HG03342 (cell line): ENCODE measurements at regions not wholly inside any gene's neighbourhood (a gene's known extent, or its start where the extent isn't known, plus 50 kb on each side); places are given as distances from the start of the nearest gene placed in this dataset.

Experiments used
- ATAC-seq: cut with Tn5 transposase; IDR thresholded peaks from one replicate; pipeline ENCODE4 v1.9.1; 2021; ENCODE audit warnings: mild to moderate bottlenecking, moderate library complexity; ENCODE audit not compliant: unreplicated experiment

GRCh38 chr7:117972606-117973005 lies 99.4 kb upstream of the CTTNBP2 start:
- ATAC-seq: no peak

DNA sequence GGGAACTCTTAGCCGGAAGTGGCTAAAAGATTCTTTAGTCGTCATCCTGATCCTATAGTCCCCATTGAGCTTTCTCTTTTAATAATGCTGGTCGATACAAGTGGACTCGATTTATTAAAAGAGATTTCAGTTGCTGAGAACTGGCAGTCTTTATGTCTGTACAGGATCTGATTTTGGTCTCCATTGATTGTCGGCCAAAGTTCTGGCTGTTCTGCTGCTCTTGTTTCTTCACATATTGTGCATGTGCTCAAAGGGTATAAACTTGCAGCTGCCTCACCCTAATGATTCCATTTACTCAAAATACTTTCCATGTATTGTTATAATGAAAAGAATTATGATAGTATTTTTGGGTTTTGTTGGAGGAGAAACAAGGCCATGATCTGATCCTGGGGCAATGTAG lies 100.7 kb upstream of the CTTNBP2 start:
- ATAC-seq: no peak

DNA sequence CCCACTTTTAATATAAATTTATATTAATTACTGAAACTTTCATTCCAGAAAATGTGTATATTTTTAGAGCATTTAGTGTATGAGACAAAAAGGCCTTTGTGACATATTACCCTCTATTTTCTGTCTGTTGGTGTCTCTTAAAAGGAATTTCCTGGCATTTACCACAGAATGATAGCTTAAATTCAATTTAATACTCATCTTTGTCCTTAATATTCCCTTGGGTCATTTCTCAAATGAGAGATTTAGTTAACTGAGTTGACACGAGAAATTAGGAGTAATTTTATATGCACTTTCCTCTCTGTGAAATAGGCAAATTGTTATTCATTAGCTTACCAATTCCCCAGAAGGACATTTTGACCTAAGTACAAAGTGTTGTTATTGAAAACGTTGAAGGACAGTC lies 101.7 kb upstream of the CTTNBP2 start:
- ATAC-seq: no peak

GRCh38 chr7:117975476-117975875 lies 102.2 kb upstream of the CTTNBP2 start:
- no peak for ATAC-seq

DNA sequence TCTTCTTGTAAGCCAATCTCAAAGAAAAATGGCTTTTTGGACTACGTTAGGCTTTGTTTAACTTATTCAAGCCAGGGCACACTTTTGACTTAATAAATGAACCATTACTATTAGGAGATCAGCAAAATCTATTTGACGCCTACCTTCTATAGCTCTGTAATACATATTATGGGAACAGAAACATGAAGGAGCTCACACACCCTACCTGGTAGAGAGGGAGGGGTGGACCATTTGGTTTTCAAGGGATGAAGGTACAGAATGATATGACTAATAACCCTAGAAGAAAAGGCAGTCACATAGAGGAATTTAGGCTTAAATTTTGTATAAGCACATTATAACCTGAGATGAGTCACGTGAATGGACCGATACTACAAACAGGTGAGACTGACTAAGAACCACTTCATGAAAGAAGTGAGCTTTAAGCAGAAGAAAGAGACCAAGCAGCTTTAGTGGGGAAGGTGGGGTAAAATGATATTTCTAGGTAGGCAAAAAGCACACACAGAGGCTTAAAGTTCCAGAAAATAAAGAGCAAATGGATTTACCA lies 106.8 kb upstream of the CTTNBP2 start:
- ATAC-seq: no peak

GRCh38 chr7:117982071-117983055 lies 109.1 kb upstream of the CTTNBP2 start:
- no peak for ATAC-seq

GRCh38 chr7:117986645-117987269 lies 113.5 kb upstream of the CTTNBP2 start:
- no peak for ATAC-seq

DNA sequence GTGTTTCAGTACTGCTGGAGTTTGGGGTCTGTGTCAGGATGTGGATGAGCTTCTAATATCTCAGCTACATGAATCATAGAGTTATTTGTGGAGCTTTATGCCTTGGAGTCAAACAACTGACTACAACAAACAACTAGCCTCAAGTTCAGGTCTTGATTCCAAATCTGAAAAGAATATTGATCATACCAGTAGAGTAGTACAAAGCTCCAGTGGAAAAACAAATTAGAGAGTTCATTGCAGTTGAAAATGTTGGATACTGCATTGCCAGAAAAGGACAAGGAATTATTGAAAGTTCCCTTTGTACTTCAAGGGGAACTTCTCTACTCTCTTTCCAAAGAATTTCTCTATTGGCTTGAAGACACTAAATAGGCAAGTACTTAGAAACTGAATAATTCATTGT lies 117.6 kb upstream of the CTTNBP2 start:
- ATAC-seq: no peak

GRCh38 chr7:117992635-117993376 lies 119.6 kb upstream of the CTTNBP2 start:
- ATAC-seq: no peak

- peak; percentile 99 for ATAC-seq
Measured at GRCh38 chr7:117993377-117994003, 120.2 kb upstream of the CTTNBP2 start.

GRCh38 chr7:117995850-117996650 lies 122.8 kb upstream of the CTTNBP2 start:
- ATAC-seq: no peak

DNA sequence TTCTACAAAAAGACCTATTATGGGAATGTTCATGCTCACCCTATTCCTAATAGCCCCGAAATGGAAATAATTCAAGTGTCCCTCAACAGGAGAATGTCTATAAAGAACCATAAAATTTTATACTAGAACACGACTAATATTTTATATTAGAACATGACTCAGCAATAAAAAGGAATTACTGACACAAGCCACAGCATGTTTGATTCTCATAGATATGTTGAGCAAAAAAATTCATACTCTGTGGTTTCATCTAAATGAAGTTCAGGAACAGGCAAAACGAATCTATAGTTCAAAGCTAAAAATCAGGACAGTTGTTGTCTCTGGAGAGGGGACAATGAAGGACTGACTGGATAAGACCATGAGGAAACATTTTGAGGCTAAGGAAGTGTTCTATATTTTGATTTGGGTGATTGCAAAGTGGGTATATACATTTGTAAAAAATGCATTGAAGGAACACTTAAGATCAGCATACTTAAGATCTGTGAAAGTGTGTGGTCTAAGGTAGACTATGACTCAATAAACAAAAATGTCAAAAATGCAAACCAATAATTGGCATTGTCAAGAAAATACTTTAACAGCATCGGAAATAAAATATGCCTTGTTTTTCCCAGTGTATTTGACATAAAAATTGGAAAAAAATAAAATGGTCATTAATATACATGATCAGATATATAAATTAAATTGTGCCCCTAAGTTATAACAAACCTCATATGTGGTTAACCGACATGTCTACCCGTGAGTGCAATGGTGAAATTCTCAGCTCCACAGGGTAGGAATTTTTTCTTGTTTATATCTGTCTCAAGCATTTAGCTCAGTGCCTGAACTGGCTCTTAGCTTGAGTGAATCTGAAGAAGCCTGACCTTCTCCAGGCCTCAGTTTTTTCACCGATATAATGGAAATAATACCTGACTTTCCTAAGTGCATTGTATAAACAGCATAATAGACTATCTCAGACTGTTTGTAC lies 124.9 kb upstream of the CTTNBP2 start:
- ATAC-seq: no peak

DNA sequence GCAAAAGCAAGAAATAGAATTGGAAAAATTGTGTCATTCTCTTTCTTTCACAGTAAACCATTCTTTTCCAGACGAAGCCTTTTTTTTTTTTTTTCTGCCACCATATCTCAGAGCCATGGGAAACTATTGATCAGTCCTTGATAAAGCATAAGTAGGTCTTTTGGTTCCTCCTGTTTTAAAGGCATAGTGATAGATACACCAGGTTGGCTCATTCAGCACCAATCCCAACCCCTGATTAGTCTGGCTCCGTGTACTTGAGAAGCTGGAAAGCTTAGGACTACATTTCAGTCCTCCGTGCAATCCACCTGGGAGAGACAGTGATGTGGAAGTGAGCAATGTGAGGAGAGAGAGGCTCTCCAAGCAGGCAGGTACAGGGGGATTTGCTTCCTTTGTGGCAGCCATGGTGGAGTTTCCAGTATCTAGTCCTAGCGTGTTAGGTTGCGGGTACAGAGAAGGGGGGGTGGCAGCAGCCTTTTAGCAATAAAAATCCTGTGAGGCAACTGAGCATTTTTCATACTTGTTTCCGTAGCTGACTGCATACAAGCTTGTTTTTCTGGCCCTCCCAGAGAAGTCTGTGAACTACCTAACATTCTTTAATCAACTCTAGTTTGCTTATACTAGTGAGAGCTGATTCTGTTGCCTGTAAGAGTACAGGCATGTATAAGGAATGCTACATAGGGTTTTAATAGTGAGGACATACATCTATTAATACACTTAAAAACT lies 127.4 kb upstream of the CTTNBP2 start:
- ATAC-seq: no peak

DNA sequence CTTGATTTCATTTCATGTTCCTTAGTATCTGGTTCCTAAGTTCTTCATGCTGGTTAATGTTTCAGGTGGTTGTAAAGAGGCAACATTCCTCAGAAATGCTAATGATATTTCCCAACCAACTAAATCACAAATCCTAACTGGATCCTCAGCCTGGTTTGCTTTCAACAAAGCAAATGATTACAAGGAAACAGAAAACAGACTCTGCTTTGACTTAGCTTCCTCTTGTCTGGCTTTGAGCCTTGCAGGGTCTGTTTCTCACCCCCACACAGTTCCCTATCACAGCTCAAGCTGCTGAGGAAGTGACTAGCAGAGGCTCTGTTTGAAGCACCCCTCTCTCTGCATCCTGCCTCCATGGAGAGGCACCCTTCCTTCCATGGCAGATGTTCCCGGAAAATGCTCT lies 130.2 kb upstream of the CTTNBP2 start:
- ATAC-seq: no peak

- no peak for ATAC-seq
Measured at GRCh38 chr7:118005026-118005425, 131.8 kb upstream of the CTTNBP2 start.

GRCh38 chr7:118006979-118007378 lies 133.7 kb upstream of the CTTNBP2 start:
- ATAC-seq: no peak

DNA sequence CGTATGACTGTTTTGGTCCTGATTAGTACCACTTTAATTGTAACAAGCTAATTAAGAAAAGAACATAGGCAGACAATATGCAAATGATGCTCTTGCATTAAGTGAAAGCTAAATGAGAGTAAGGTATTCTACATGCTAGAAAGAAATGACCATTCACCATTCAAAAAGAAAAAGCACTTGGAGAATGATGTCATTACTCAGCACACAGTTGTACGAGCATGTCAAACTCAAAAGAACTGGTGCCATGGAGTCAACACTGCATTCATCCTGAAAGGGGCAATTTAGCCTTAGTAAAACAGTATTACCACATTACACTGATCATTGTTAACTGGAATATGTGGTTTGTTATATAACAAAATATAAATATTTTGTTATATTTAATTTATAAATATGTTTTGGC lies 136.2 kb upstream of the CTTNBP2 start:
- ATAC-seq: no peak

GRCh38 chr7:118011652-118012051 lies 138.4 kb upstream of the CTTNBP2 start:
- no peak for ATAC-seq
